HG03558 (cell line): ENCODE measurements at regions not wholly inside any gene's neighbourhood (a gene's known extent, or its start where the extent isn't known, plus 50 kb on each side); places are given as distances from the start of the nearest gene placed in this dataset.

Source experiments
- ATAC-seq: cut with Tn5 transposase; IDR thresholded peaks from one replicate; pipeline ENCODE4 v1.9.1; 2021; ENCODE audit warnings: moderate number of reproducible peaks; ENCODE audit not compliant: unreplicated experiment; ENCODE audit errors: extremely low read depth

DNA sequence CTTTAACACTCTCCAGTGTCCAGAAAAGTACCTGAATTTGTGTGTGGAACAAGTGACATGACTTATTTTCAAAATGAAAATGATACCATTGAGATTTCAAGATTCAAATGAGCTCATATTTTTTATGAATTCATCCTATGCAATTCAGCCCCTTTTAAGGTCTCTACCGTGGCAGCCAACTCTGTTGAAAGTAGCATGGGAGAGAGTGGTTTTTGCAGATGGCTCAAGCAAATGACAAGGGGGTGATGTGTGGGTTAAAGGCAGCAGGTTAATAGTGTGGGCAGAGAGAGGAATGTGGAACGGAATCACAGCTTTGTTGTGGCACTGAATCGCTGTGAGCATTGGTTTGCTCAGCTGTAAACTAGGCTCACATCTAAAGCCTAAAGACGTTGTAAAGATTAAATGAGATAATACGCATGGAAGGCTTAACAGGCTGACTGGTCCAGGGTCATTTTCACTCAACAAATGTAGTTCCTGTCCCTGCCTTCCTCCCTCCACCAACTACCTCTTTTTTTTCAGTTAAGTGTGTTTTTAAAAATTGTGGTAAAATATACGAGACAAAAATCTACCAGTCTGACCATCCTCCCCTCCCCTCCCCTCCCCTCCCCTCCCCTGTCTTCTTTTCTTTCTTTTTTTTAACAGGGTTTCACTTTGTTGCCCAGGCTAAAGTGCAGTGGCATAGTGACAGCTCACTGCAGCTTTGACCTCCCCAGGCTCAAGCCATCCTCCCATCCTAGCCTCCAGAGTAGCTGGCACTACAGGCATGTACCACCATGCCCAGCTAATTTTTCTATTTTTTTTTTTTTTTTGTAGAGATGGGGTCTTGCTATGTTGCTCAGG is 114.7 kb upstream of the ZNF217 start:
- peak; percentile 44 for ATAC-seq

DNA sequence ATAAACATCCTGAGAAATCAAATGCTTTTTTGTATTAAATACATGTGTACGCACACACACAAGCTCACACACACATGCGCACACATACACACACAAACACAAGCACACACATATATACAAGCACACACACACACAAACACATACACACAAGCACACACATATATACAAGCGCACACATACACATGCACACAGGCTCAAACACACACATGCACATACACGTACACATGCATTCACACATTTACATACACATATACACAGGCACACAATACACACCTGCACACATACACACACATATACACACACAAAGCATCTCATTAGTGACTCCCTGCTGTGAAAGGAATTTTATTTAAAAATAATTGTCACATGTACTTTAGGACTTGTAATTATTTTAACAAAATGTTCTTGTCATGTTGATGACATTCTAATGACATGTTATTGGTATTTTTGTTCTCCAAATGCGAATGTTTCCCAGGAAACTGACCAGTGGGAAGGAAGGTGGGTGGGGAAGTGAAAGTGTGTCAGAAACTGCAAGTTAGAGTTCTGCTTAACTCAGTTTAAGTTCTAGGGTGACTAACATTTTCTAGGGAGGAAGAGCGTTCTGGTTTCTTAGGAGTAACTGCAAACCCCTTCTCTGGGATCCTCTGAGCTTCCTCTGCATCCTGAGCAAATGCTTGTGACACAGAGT is 113.9 kb upstream of the ZNF217 start:
- ATAC-seq = peak; percentile 24

DNA sequence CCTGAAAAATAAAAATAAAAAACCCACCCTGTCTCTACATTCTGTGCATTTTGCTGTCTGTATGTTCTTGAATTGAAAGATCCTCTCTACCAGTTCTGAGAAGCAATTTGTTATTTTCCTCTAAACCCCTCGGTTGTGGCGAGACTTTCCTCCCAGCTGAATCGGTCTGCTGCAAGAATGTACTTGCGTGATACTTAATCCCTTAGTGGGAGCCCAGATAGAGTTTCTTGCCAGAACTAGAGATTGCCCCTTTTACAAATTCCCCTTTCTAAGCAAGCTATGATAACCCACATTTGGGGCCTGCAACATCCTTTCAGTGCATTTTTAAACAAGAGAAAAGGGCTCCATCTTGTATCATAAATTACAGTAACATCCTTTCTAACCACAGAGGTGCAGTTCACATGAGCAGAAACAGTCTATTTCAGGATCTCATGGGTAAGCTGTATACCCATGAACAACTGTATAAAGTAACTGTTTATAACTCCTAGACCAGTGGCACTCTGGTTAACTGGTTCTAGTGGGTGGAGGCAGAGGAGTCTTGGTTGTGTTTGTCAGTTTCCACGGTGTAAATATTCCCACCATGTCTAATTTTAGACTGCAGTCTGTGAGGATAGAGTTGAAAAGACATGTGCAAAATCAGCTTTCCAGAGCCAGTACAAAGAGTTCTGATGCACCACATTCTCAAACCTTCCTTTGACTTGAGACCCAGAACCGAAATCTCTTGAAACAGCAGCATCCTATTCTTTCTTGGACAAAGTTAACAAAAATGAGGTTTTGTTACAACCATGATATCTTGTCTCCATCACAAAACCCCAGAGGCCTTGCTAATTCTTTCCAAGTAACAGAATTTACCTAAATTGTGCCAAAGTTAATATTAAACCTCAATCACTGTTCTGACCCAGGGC is 113.1 kb upstream of the ZNF217 start:
- ATAC-seq = no peak

DNA sequence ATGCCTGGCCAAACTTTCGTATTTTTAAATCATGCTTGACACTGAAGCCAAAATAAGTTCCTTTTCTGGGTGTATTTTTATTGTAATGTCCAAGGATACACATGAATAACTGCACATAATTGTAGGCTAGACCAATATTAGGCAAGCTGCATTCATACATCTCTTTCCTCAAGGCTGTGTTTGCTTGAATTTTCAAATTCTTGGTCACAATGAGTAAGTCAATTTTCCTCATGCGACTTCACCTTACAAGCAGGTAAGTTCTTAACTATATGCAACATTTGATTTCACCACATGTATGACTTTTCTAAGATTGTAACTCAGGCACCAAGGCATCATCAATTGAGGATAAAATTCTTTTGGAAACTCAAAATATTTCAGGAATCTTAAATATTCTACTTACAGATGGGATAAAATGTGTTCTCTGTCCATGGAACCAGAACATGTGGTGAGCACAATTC is 112.4 kb upstream of the ZNF217 start:
- ATAC-seq = no peak

DNA sequence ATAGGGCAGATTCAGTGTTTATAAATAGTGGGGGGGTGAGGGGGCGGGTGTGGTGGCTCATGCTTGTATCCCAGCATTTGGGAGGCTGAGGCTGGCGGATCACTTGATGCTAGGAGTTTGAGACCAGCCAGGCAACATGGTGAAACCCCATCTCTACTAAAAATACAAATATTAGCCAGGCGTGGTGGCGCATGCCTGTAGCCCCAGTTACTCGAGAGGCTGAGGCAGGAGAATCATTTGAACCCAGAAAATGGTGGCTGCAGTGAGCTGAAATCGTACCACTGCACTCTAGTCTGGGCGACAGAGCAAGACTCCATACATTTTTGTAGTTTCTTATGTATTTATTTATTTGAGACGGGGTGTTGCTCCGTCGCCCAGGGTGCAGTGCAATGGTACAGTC is 109.0 kb upstream of the ZNF217 start:
- no peak for ATAC-seq

DNA sequence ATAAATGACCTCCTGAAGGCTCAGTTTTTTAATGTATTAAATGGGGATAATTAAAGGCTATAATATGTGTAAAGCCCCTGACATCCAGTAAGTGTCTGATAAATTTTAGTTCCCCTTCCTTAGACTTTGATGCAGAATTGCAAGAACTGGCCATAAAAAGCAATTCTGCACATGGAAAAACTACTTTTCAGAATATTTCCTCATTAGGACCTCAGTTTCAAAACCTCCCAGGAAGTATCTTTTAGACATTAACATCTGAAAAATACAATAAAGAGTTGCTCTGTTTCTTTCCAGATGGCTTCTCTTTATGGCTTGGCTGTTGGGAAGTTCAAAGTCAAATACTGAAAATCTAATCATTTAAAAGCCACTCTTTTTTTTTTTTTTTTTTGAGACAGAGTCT is 106.3 kb upstream of the ZNF217 start:
- no peak for ATAC-seq

DNA sequence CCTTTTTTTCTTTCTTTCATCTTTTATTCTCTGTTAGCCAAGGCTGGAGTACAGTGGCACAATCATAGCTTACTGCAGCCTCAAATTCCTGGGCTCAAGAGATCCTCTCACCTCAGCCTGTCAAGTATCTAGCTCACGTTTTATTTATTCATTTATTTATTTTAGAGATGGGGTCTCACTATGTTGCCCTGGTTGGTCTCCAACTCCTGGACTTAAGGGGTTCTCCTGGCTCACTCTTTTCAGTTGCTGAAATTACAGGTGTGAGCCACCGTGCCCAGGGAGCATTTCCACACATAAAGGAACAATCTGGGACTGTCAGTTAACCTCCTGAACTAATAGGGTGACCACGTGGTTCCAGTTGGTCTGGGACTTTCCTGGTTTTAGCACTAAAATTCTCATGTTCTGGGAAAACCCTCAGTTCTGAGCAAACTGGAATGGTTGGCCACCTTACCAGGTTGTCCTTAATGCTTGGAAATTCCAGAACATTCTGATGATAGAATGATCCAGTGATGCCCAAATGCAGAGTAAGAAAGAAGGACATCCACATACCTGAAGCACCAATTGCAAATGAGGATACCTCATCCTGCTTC is 105.5 kb upstream of the ZNF217 start:
- ATAC-seq = no peak

DNA sequence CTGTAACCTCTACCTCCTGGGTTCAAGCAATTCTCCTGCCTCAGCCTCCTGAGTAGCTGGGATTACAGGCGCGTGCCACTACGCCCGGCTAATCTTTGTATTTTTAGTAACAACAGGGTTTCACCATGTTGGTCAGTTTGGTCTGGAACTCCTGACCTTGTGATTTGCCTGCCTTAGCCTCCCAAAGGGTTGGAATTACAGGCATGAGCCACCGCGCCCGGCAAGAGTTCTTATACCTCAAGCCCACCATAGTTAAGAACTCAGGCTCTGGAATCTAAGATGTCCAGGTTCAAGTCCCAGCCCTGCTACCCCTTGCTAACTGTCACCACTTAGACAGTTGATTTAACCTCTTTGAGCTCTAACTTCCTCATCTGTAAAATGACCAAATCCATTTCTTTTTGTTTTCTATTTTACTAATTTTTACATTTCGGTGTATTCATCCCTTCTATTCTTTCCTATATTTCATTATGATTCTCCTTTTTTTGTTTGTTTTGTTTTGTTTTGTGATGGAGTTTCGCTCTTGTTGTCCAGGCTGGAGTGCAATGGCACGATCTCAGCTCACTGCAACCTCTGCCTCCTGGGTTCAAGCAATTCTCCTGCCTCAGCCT is 104.8 kb upstream of the ZNF217 start:
- ATAC-seq = no peak

DNA sequence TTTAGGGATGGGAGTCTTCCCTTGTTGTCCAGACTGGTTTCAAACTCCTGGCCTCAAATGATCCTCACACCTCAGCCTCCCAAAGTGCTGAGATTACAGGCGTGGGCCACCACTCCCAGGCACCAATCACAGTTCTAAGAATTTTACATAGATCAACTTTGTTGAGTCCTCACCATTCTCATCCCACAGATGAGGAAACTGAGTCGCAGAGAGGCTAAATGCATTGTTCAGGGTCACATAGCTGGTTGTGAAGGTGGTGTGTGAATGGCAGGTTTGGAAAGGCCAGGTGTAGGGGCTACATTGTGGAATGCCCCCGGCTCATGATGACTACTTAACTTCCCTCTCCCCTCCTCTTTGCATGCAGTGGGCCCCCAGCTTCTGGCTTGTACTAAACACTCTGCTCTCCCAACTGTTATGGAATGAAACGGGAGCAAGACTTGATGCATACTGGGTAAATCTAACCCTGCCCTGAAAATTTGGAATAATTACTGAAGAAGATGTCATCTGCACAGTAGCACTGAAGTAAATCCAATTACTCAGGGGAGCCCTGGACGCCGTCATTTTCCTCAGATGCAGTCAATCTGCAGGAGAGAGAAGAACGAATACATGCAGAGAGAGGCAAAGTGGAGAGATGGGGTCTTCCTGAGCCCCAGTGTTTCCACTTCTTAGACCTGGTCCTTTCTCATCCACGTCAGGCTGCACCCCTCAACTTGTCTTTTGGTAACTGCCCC is 102.3 kb upstream of the ZNF217 start:
- ATAC-seq = no peak

DNA sequence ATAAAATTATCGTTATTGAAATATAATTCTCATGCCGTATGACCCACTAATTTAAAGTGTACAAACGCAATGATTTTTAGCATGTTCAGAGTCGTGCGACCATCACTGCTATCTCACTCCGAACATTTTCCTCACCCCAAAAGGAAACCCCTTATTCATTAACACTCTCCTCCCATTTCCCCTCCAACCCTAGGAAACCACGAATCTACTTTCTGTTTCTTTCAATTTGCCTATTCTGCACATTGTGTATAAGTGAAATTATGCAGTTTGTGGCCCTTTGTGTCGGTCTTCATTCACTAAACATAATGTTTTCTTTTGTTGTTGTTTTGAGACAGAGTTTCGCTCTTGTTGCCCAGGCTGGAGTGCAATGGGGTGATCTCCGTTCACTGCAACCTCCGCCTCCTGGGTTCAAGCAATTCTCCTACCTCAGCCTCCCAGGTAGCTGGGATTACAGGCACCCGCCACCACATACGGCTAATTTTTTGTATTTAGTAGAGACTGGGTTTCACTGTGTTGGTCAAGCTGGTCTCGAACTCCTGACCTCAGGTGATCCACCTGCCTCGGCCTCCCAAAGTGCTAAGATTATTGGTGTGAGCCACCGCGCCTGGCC is 99.7 kb upstream of the ZNF217 start:
- no peak for ATAC-seq

DNA sequence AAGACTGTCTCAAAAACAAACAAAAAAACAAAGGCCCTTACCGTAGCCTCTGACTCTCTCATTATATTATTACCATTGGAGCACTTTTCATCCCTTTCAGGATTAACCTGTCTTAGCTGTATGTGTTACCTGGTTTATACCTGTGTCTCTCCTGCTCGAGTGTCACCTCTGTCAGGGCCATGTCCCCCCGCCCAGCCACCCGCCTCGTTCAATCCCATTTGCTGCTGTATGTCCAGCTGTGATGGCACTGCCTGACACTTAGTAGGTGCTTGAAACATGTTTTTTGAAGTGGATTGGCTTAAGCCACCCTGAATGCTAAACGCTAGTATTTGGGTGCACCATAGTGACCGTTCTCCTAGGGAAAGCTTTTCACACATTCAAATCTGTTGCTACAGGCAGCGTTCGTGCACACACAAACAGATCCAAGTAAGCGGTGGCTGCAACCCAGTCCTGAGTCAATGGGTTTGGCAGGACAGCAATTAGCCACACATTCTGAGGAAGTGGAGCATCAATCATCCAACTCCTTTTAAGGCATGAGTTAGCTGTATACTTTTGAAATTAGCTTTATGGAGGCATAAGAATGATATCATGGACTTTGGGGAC is 98.9 kb upstream of the ZNF217 start:
- no peak for ATAC-seq

DNA sequence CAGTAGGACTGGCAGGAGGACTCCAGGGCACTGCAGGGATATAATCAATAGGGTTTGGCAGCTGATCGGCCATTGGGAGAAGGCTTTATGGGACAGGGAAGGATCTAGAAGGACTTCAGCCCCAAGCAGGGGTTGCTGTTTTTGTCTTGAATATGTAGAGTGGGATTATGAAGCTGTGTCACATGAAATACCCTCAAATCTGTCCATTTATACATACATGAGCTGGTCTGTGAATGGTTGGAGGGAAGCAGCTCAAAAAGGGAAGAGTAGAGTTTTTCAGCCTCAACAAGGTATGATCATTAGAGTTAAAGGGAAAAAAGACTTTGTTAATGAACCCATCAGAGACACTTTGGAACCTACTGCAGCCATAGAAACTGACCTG is 98.2 kb upstream of the ZNF217 start:
- no peak for ATAC-seq

DNA sequence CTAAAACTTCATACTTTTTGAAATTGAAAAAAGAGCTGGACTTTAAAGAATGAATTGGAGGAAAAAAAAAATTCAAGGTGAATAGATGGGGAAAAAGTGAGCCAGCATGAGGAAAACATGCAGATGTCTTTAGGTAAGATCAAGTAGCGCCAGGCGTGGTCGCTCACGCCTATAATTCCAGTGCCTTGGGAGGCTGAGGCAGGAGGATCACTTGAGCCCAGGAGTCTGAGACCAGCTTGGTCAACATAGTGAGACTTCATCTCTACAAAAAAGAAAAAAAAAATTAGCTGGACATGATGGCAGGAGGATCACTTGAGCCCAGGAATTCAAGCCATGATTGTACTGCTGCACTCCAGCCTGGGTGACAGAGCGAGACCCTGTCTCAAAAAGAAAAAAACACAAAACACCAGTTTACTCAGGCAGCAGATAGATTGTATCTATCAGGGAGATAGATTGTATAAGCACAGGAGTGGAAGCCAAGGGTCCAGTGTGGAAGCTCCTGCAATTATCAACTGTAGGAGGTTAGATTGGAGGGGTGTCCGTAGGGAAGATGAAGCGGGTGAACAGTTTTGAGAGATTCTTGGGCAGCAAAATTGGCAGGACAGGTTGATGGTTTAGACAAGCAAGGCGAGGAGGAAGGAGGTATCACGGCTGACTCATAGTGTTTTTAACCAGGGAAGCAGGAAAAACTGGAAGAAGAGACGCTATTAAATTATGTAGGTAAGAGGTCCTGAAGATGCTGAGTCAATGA is 97.6 kb upstream of the ZNF217 start:
- ATAC-seq = no peak

DNA sequence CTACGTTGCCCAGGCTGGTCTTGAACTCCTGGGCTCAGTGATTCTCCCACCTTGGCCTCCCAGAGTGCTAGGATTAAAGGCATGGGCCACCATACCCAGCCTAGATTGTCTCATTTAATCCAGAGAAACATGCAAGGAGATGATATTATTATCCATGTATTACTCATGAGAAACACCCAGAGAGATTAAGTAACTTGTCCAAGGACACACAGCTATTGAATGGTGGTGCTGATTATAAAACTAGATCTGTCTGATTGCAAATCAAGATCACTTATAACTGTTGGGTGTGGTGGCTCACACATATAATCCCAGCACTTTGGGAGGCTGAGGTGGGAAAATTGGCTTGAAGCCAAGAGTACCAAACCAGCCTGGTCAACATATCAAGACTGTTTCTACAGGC is 94.4 kb upstream of the ZNF217 start:
- no peak for ATAC-seq

DNA sequence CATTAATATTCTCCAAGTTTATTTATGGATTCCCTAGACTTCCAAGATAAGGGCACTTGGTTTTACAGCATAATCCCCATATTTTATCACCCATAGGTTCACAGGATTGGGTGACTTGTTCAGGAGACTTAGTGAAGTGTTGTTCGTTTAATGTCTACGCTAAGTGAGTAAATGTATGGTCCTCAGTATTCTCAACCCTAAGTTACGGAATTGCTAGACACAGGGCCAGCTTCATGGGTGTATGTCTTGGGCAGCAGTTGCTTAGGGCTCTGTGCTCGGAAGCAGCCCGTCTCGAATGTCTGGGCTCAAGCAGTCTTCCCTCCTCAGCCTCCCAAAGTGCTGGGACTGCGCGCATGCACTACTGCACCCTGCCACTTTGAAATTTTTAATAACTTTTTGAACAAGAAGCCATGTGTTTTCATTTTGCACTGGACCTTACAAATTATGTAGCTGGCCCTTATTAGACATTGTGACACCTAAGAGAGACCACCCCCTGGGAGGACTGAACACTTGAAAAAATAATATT is 91.5 kb upstream of the ZNF217 start:
- ATAC-seq = no peak

DNA sequence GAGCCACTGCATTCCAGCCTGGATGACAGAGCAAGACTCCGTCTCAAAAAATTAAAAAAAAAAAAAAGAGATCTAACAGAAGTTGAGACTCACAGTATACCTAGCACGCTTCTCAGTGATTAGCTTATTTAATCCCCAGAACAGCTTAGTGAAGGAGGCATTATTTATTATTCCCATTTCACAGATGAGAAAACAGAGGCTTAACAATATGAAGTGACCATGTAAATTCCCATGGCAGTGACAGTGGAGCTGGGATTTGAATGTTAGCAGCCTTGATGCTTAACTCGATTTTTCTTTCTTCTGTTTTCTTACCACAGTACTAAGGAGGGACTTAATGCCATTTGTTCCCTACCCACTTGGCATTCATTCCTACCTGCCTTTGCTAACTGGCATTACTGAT is 89.9 kb upstream of the ZNF217 start:
- no peak for ATAC-seq

DNA sequence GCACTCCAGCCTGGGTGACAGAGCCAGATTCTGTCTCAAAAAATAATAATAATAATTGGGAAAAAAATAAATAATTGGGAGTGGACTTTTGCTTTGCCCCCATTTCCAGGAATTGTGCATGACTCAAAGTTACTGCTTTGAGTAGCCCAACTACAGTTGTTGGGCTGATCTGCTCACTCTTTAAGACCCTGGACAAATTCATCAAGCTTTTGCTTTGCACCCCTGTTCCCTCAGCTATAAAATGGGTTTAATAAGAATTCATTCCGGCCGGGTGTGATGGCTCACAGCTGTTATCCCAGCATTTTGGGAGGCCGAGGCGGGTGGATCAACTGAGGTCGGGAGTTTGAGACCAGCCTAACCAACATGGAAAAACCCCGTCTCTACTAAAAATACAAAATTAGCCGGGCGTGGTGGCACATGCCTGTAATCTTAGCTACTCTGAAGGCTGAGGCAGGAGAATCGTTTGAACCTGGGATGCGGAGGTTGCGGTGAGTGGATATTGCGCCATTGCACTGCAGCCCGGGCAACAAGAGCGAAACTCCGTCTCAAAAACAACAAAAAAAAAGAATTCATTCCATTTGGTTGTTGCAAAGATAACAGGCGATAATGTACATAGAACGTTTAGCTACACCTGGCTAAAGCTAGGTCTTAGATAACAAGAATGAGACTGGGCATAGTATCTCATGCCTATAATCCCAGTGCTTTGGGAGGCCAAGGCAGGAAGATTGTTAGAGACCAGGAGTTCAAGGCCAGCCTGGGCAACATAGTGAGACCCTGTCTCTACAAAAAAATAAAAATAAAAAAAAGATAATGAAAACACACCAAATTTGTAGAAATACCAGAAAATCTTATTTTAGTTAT is 87.9 kb upstream of the ZNF217 start:
- ATAC-seq = no peak
